Activated CD4-positive, alpha-beta T cell treated with anti-CD3 and anti-CD28 coated beads, Interleukin-2, amount 10 ng/mL, durations not matched to agents 7 days and 5 days (primary cell): ENCODE measurements at regions not wholly inside any gene's neighbourhood (a gene's known extent, or its start where the extent isn't known, plus 50 kb on each side); places are given as distances from the start of the nearest gene placed in this dataset.

Source experiments
- CTCF ChIA-PET: fragments of 350-600 bp; sonication (Branson Sonifier 250); formaldehyde crosslinking; loops from one replicate; lab custom pipeline; 2021; ENCODE audit warnings: antibody characterized with exemption; lab: Charles Lee
- POLR2A ChIA-PET: fragments of 350-600 bp; sonication (Branson Sonifier 250); formaldehyde crosslinking; loops from one replicate; lab custom pipeline; 2021; ENCODE audit warnings: antibody characterized with exemption; lab: Charles Lee
- DNase-seq: peaks from one replicate; pipeline ENCODE4 v3.0.0-alpha.2; 2020
- H3K27ac Mint-ChIP-seq: one replicate; pipeline ENCODE4 v1.8.0; 2021; ENCODE audit warnings: mild to moderate bottlenecking, moderate library complexity, mixed read lengths
- H3K27me3 Mint-ChIP-seq: one replicate; pipeline ENCODE4 v1.8.0; 2021; ENCODE audit warnings: mixed read lengths
- H3K36me3 Mint-ChIP-seq: one replicate; pipeline ENCODE4 v1.8.0; 2021; ENCODE audit warnings: low read depth, mixed read lengths
- H3K4me1 Mint-ChIP-seq: one replicate; pipeline ENCODE4 v1.8.0; 2021; ENCODE audit warnings: mixed read lengths
- H3K4me3 Mint-ChIP-seq: one replicate; pipeline ENCODE4 v1.8.0; 2021; ENCODE audit warnings: mild to moderate bottlenecking, moderate library complexity, mixed read lengths
- H3K9me3 Mint-ChIP-seq: one replicate; pipeline ENCODE4 v1.8.0; 2021; ENCODE audit warnings: mixed read lengths

DNA sequence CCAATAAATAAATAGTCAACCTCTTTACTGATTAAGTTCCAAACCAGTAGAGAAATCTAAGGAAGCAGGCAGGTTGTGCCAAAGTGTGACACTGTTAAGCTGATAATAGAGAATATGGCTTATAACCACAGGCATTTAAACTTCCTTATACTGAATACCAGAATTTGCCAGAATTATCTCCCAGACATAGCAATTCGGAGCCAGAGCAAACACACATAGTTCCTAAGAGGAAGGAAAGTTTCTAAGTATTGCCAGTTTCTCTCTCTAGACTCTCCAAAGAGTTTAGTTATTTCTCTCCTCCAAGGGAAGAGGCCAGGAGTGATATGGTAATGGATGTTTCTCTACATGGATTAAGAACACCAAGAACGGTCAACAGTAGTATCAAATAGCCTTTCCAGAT is 191.7 kb upstream of the CPEB2 start:
- no peak overlapping the region for H3K27ac Mint-ChIP-seq
- no peaks in the 10 kb centered on the region for H3K9me3 Mint-ChIP-seq
- ChIA-PET CTCF (no interaction called here), POLR2A (interaction anchor here (0.7 kb wide), 1 partner anchor 295 kb away, joined by 3 read pairs; no protein-coding TSS in a partner anchor)
- no peaks in the 10 kb centered on the region for H3K27me3 Mint-ChIP-seq
- no peak overlapping the region for H3K4me3 Mint-ChIP-seq
- DNase-seq = no peak
- no peaks in the 10 kb centered on the region for H3K4me1 Mint-ChIP-seq
- H3K36me3 Mint-ChIP-seq = no peaks in the 10 kb centered on the region

DNA sequence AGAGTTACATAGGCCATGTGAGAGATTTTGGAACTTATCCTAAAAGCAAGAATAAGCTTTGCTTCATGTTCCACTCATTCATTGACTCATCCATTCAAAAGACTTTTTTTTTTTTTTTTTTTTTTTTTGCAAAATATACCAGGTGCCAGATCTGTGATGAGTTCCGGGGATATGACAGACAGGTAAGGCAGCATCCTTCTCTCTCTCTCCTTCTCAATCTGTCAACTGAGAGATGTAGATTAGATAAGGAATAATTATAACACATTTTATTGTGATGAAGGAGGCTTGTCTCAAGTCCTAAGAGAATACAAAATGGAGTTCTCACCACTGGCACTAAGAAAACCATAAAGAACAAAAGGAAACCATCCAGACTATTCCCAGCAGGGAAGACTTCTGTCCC is 190.2 kb upstream of the CPEB2 start:
- no peaks in the 10 kb centered on the region for H3K36me3 Mint-ChIP-seq
- no peaks in the 10 kb centered on the region for H3K27me3 Mint-ChIP-seq
- no peaks in the 10 kb centered on the region for H3K4me1 Mint-ChIP-seq
- no peak overlapping the region for H3K27ac Mint-ChIP-seq
- H3K9me3 Mint-ChIP-seq = no peaks in the 10 kb centered on the region
- H3K4me3 Mint-ChIP-seq = no peak overlapping the region
- no peak for DNase-seq
- ChIA-PET POLR2A (no interaction called here), CTCF (interaction anchor here (0.7 kb wide), 1 partner anchor 18 kb away, joined by 3 read pairs; no protein-coding TSS in a partner anchor)

DNA sequence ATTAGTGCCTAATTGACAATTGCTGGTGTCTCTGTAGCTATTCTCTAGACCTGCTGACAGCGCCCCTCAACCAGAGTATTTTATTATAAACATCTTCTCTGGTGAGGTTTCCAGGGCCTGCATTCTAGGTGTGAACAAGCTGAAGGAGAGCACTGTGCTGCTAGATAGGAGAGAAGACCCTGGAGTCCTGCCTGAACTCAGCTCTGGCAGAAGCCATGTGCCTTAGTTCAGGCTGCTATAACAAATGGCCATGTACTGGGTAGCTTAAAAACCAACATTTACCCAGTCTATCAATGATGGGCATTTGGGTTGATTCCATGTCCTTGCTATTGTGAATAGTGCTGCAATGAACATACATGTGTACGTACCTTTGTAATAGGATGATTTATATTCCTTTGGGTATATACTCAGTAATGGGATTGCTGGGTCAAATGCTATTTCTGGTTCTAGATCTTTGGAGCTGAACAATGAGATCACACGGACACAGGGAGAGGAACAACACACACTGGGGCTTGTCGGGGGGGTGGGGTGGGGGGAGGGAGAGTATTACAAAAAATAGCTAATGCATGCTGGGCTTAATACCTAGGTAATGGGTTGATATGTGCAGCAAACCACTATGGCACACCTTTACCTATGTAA is 185.5 kb upstream of the CPEB2 start:
- no peak for DNase-seq
- Mint-ChIP-seq H3K27ac (no peak overlapping the region), H3K4me3 (no peak overlapping the region), H3K27me3 (no peaks in the 10 kb centered on the region), H3K36me3 (no peaks in the 10 kb centered on the region), H3K9me3 (no peaks in the 10 kb centered on the region), H3K4me1 (no peaks in the 10 kb centered on the region)
- ChIA-PET CTCF (no interaction called here), POLR2A (no interaction called here)

DNA sequence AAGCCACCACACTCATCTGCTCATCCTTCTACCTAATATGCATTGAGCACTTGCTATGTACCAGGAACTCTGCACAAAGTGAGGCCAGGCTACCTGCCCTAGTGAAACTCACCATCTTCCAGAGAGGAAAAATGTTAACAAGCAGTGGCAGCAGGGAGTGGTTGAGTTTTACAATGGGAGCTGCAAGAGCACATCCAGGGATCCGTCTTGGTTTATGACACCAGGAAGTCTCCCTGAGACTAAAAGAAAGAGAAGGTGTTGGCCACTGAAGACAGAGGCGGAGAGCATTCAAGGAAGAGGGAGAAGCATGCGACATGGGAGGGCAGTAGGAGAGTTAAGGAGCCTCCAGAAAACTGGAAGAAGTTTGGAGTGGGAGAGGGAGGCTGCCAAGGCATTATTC is 178.1 kb upstream of the CPEB2 start:
- CTCF ChIA-PET = interaction anchor here (1.7 kb wide), 1 partner anchor 15 kb away, joined by 6 read pairs; no protein-coding TSS in a partner anchor

DNA sequence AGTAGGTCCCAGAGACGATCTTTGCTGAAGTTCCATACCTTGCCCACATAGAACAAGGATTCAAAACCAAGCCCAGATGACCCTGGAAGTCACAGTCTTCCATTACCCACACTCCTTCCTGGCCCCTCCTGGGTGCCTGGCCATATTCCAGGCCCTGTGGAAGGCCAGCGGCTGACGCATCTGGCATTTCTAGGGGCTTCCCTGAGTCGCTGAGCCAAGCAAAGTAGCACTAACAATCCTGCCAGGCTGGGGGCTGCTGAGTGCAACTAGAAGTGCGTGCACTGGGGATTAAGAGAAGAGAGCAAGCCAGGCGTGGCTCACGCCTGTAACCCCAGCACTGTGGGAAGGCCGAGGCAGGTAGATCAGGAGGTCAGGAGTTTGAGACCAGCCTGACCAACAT is 175.2 kb upstream of the CPEB2 start:
- no peak for DNase-seq
- H3K27me3 Mint-ChIP-seq = peaks cover 3% of the 10 kb centered on the region
- H3K27ac Mint-ChIP-seq = no peak overlapping the region
- CTCF ChIA-PET = no interaction called here
- H3K9me3 Mint-ChIP-seq = no peaks in the 10 kb centered on the region
- POLR2A ChIA-PET = no interaction called here
- no peak overlapping the region for H3K4me3 Mint-ChIP-seq
- H3K36me3 Mint-ChIP-seq = no peaks in the 10 kb centered on the region
- no peaks in the 10 kb centered on the region for H3K4me1 Mint-ChIP-seq

More for the DNA sequence above, 178.1 kb upstream of the CPEB2 start:
- no peaks in the 10 kb centered on the region for H3K9me3 Mint-ChIP-seq
- no peaks in the 10 kb centered on the region for H3K27me3 Mint-ChIP-seq
- no peak overlapping the region for H3K4me3 Mint-ChIP-seq
- H3K27ac Mint-ChIP-seq = no peak overlapping the region
- no peak for DNase-seq
- H3K4me1 Mint-ChIP-seq = no peaks in the 10 kb centered on the region
- no peaks in the 10 kb centered on the region for H3K36me3 Mint-ChIP-seq
- POLR2A ChIA-PET = no interaction called here

DNA sequence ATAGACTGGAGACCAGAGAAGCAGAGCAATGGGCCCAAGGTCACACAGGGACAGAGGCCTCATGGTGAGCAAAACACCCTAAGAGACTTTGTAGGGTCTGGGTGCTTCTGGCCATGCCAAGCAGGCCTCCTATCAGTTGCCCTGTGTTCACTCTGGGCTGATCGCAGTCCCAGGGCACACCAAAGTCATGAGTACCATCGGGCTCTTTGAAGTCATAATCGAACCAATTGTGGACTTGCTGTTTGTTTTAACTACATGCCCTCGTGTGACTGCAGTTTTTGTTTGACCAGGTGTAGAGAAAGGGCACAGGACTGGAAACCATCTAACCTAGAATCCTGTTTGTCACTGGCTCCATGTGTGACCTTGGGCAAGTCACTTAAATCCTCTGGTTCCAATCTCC is 172.5 kb upstream of the CPEB2 start:
- H3K4me3 Mint-ChIP-seq = no peak overlapping the region
- H3K4me1 Mint-ChIP-seq = no peaks in the 10 kb centered on the region
- no peaks in the 10 kb centered on the region for H3K36me3 Mint-ChIP-seq
- no peak for DNase-seq
- H3K27me3 Mint-ChIP-seq = peaks cover 3% of the 10 kb centered on the region
- no peaks in the 10 kb centered on the region for H3K9me3 Mint-ChIP-seq
- POLR2A ChIA-PET = no interaction called here
- CTCF ChIA-PET = interaction anchor here (1.0 kb wide), 1 partner anchor 17 kb away, joined by 3 read pairs; no protein-coding TSS in a partner anchor
- H3K27ac Mint-ChIP-seq = no peak overlapping the region

DNA sequence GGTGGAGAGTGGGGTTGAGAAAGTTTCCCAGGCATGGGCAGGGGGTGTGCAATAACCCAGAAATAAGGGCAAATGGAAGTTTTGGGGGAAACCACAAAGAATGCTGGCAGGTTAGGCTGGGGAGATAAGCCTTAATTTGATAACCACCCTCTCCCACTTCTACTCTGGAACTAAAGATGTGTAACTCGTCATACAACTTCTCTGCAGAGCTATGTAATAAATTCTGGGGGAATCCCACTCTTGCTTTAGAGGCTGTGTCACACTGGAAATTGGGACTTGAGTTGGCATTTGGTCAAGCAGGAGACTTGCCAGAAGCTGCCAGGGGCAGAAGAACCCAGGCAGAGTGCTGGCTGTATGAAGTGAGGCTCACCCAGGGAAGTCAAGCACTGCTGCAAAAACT is 170.9 kb upstream of the CPEB2 start:
- H3K36me3 Mint-ChIP-seq = no peaks in the 10 kb centered on the region
- POLR2A ChIA-PET = no interaction called here
- no peak for DNase-seq
- H3K4me3 Mint-ChIP-seq = no peak overlapping the region
- H3K27me3 Mint-ChIP-seq = peaks cover 3% of the 10 kb centered on the region
- H3K4me1 Mint-ChIP-seq = no peaks in the 10 kb centered on the region
- H3K27ac Mint-ChIP-seq = no peak overlapping the region
- CTCF ChIA-PET = no interaction called here
- H3K9me3 Mint-ChIP-seq = no peaks in the 10 kb centered on the region

DNA sequence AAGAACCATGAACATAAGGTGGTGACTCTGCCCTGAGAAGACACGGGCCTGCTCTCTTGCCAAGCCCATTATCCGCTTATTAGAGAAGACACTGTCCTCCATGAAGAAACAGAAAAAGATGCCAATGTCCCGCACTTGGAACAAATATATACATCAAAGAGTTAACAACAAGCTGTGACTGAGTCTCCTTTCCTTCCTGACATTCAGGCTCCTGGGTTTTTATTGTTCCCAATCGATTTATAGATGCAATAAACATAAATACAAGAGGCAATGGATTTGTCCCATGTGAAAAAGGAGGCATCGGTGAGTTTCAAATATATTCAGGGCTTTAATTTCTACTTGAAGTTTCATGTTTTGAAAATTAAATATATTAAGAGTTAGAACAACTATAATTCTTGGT is 169.2 kb upstream of the CPEB2 start:
- peaks cover 3% of the 10 kb centered on the region for H3K27me3 Mint-ChIP-seq
- H3K36me3 Mint-ChIP-seq = no peaks in the 10 kb centered on the region
- no peaks in the 10 kb centered on the region for H3K9me3 Mint-ChIP-seq
- H3K4me1 Mint-ChIP-seq = no peaks in the 10 kb centered on the region
- no peak for DNase-seq
- CTCF ChIA-PET = interaction anchor here (0.6 kb wide), 1 partner anchor 12 kb away, joined by 3 read pairs; no protein-coding TSS in a partner anchor
- no peak overlapping the region for H3K4me3 Mint-ChIP-seq
- POLR2A ChIA-PET = no interaction called here
- no peak overlapping the region for H3K27ac Mint-ChIP-seq

DNA sequence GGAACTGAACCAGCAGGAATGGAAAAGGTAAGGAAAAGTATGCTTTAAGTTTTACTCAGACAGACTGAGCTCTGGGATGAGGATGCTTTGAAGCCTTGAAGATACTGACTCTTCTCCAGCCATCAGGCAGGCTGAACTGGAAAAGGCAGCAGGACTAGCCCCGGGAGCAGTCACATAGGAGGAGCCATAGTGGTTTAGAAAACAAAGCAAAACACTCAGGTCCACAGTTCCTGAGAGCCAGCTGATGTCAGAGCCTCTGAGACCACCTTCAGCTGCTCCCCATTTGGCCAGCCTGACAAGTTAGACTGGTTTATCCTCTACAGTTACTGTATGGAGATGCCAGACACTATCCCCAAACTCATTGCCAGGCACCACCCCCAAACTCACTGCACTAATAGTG is 167.9 kb upstream of the CPEB2 start:
- H3K4me3 Mint-ChIP-seq = no peak overlapping the region
- H3K27me3 Mint-ChIP-seq = peaks cover 3% of the 10 kb centered on the region
- POLR2A ChIA-PET = no interaction called here
- DNase-seq = no peak
- H3K27ac Mint-ChIP-seq = no peak overlapping the region
- no peaks in the 10 kb centered on the region for H3K4me1 Mint-ChIP-seq
- H3K9me3 Mint-ChIP-seq = no peaks in the 10 kb centered on the region
- CTCF ChIA-PET = no interaction called here
- H3K36me3 Mint-ChIP-seq = no peaks in the 10 kb centered on the region

DNA sequence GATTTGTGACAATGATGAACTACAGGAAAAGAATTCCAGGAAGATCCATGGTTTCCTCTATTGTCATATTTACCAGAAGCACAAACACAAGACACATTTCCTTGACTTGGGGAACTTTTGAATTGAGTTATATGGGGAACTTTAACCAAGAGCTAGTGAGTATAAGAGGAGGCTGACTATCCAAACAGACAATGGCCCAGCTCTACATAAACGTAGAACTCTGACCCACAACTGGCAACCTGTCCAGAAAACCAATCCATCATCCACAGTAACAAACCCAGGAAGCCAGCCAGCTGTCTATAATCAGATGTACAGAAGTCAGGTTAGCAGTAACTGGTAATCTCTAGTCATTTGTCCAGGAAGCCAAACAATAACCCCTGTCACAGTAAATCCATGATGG is 167.0 kb upstream of the CPEB2 start:
- no peak for DNase-seq
- no peaks in the 10 kb centered on the region for H3K9me3 Mint-ChIP-seq
- peaks cover 3% of the 10 kb centered on the region for H3K27me3 Mint-ChIP-seq
- H3K36me3 Mint-ChIP-seq = no peaks in the 10 kb centered on the region
- CTCF ChIA-PET = no interaction called here
- POLR2A ChIA-PET = no interaction called here
- H3K27ac Mint-ChIP-seq = no peak overlapping the region
- no peaks in the 10 kb centered on the region for H3K4me1 Mint-ChIP-seq
- H3K4me3 Mint-ChIP-seq = no peak overlapping the region

DNA sequence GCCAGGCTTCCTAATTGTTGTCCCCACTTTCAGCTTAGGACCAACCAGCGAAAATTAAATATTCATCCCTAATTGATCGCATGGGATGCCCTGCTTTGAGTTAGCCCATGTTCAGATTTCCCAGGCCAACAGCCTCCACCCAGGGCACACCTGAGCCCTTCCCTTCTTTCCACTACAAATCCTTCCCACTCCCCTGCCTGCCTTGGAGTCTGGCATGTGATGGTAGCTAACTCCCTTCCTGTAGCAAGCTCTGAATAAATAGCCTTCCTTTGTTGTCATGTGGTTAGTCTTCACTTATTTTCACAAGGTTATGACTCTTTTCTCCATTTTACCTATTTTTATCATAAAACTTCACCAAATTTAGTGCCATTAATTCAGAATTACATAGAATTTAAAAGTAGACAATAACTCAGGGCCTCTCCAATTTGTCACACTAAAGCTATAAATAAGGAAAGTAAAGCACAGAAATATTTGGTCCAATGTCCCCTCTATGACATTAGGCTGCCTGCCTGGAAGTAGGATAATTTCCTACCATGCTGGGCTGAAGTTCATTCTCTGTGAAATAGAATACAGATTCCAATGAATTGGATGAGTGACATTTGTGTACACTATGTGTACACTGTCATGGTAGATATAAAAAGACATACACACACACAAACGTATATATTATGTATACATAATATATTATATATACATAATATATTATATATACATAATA is 166.4 kb upstream of the CPEB2 start:
- Mint-ChIP-seq H3K4me1 (no peaks in the 10 kb centered on the region), H3K27ac (no peak overlapping the region), H3K36me3 (no peaks in the 10 kb centered on the region), H3K4me3 (no peak overlapping the region), H3K27me3 (peaks cover 3% of the 10 kb centered on the region), H3K9me3 (no peaks in the 10 kb centered on the region)
- DNase-seq = no peak
- POLR2A ChIA-PET = no interaction called here
- CTCF ChIA-PET = no interaction called here

DNA sequence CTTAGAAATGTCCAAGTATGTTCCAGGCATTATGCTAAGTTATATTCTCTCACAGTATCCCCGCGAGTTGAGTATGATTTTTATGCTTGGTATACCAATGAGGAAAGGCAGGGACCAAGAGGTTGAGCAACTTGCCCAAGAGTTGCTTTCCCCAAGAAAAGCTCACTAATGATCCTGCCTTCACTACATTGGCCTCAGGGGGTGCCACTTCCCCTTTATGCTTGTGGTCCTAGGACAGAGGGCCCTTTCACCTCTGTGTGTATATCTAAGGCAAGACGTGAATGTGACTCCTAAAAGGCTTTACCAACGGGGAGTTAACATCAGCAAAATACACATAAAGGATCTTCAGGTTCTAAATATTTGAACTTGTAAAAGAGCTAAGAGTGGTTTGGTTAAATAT is 164.4 kb upstream of the CPEB2 start:
- Mint-ChIP-seq H3K4me1 (no peaks in the 10 kb centered on the region), H3K4me3 (no peak overlapping the region), H3K27ac (no peak overlapping the region), H3K27me3 (no peaks in the 10 kb centered on the region), H3K36me3 (no peaks in the 10 kb centered on the region), H3K9me3 (peaks cover 3% of the 10 kb centered on the region)
- POLR2A ChIA-PET = no interaction called here
- no peak for DNase-seq
- CTCF ChIA-PET = no interaction called here

DNA sequence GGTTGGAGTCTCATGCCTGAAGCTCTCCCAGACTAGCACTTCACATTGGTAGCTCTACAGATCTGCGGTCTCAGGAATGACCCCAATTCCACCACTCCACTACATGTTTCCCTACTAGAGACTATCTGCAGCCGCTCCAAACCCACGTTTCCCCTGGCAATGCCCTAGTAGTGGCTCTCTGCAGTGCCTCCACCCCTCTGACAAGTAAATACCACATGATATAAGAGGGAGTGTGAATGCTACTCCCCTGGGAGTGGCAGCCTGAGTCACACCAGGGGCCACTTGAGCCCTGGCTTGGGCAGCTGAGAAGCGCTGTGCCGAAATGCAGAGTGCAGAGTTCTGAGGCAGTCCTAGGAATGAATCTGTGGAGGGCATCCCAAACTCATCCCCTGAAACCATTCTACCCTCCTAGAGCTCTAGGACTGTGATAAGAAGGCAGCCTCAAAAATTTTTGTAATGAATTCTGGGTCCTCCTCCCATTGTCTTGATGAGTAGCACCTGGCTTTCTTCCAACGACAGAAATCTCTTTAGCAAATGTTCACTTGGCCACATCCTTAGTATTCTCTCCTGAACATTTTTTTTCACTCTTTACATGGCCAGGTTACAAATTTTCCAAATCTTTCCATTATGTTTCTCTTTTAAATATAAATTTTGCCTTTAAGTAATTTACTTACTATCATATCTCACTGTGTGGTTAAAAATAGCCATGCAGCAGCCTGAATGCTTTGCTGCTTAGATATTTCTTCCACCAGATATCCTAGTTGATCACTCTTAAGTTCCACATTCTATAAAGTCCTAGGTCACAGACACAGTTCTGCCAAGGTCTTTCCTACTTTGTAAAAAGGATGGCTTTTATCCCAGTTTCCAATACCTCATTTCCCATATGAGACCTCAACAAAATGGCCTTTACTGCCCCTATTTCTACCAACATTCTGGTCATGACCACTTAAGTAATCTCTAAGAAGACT is 160.2 kb upstream of the CPEB2 start:
- Mint-ChIP-seq H3K27me3 (no peaks in the 10 kb centered on the region), H3K4me1 (no peaks in the 10 kb centered on the region), H3K4me3 (no peak overlapping the region), H3K27ac (no peak overlapping the region), H3K9me3 (peaks cover 3% of the 10 kb centered on the region), H3K36me3 (no peaks in the 10 kb centered on the region)
- no peak for DNase-seq
- CTCF ChIA-PET = interaction anchor here (1.6 kb wide), 1 partner anchor 14 kb away, joined by 4 read pairs; no protein-coding TSS in a partner anchor
- POLR2A ChIA-PET = no interaction called here
